Peyer's patch (tissue), 4 donors: ENCODE measurements at regions not wholly inside any gene's neighbourhood (a gene's known extent, or its start where the extent isn't known, plus 50 kb on each side); places are given as distances from the start of the nearest gene placed in this dataset.

ENCODE experiments used
- POLR2A ChIP-seq, 2 donors: fragments of 450-650 bp; IDR thresholded peaks; one replicate each; pipeline ENCODE4 v1.5.1; 2017; ENCODE audit warnings: antibody characterized with exemption in 2 of 2, mild to moderate bottlenecking in 2 of 2, moderate library complexity in 2 of 2
- TF ChIP-seq, protein P1 (sequence below), 6 experiments: fragments of 450-650 bp in 4 of 6; fragments of 200-600 bp in 2 of 6; sonication (generic) in 1 of 6; IDR thresholded peaks; one replicate each; pipeline ENCODE4 v1.5.1; 2017 to 2019; ENCODE audit warnings: antibody characterized with exemption in 6 of 6, mild to moderate bottlenecking in 3 of 6, moderate library complexity in 1 of 6

- TF ChIP-seq, protein P1, sequence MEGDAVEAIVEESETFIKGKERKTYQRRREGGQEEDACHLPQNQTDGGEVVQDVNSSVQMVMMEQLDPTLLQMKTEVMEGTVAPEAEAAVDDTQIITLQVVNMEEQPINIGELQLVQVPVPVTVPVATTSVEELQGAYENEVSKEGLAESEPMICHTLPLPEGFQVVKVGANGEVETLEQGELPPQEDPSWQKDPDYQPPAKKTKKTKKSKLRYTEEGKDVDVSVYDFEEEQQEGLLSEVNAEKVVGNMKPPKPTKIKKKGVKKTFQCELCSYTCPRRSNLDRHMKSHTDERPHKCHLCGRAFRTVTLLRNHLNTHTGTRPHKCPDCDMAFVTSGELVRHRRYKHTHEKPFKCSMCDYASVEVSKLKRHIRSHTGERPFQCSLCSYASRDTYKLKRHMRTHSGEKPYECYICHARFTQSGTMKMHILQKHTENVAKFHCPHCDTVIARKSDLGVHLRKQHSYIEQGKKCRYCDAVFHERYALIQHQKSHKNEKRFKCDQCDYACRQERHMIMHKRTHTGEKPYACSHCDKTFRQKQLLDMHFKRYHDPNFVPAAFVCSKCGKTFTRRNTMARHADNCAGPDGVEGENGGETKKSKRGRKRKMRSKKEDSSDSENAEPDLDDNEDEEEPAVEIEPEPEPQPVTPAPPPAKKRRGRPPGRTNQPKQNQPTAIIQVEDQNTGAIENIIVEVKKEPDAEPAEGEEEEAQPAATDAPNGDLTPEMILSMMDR (IDR thresholded peaks at IDR 0.05) = no peak
- TF ChIP-seq POLR2A (IDR thresholded peaks at IDR 0.05) = no peak
Measured at GRCh38 chr1:208864366-208864965, 620.3 kb upstream of the PLXNA2 start.
